Ovary (tissue), 7 donors: ENCODE measurements at regions not wholly inside any gene's neighbourhood (a gene's known extent, or its start where the extent isn't known, plus 50 kb on each side); places are given as distances from the start of the nearest gene placed in this dataset.

ENCODE experiments used
- DNase-seq, 5 donors: peaks; one replicate each; pipeline ENCODE4 v3.0.0-alpha.2; 2019 to 2020
- H3K27ac ChIP-seq, 2 donors: fragments of 200-600 bp; one replicate each; pipeline versions ENCODE4 v1.5.1 to v1.8.0; 2019 to 2022
- H3K27me3 ChIP-seq: fragments of 200-600 bp; one replicate; pipeline ENCODE4 v1.8.0; 2022
- H3K36me3 ChIP-seq: fragments of 200-600 bp; sonication (generic); one replicate; pipeline ENCODE4 v1.5.1; 2019
- H3K4me1 ChIP-seq: one replicate; pipeline ENCODE4 v1.8.1; 2013; ENCODE audit warnings: mild to moderate bottlenecking, moderate library complexity; ENCODE audit not compliant: insufficient read depth
- H3K4me3 ChIP-seq: fragments of 200-600 bp; sonication (generic); one replicate; pipeline ENCODE4 v1.5.1; 2017
- H3K9me3 ChIP-seq, 2 donors: fragments of 200-600 bp in 1 of 2; sonication (generic) in 1 of 2; one replicate each; pipeline versions ENCODE4 v1.5.1 to v1.8.1; 2013 to 2019; ENCODE audit warnings: mild to moderate bottlenecking in 1 of 2, moderate library complexity in 1 of 2
- EP300 ChIP-seq: sonication (generic); formaldehyde crosslinking; IDR thresholded peaks from one replicate; pipeline ENCODE4 v1.6.1; 2017; ENCODE audit warnings: antibody characterized with exemption
- POLR2A ChIP-seq: fragments of 450-650 bp; IDR thresholded peaks from one replicate; pipeline ENCODE4 v1.6.1; 2017; ENCODE audit warnings: antibody characterized with exemption, mild to moderate bottlenecking, moderate library complexity
- WGBS, 3 donors: extraction: QIAGEN DNeasy Blood & Tissue Kit in 1 of 3; methylation state at CpG; one replicate each; pipeline versions ENCODE4 v1.1.5 to v1.1.7; 2013 to 2017; 5-methylcytosine and 5-hydroxymethylcytosine counted together
- intact Hi-C, 4 donors: fragments of 100-400 bp; cut with DNase I; formaldehyde crosslinking; loops; one replicate each; pipeline versions ENCODE4 v1.11.0 to v1.15.1; 2022 to 2023
- TF ChIP-seq, protein P1 (sequence below), 3 donors: fragments of 450-650 bp in 2 of 3; fragments of 200-600 bp in 1 of 3; IDR thresholded peaks; one replicate each; pipeline versions ENCODE4 v1.5.1 to v1.8.0; 2016 to 2022; ENCODE audit warnings: antibody characterized with exemption in 3 of 3, mild to moderate bottlenecking in 1 of 3
- donor health status: DM: no; HTN: no; CAD: no; lungs with moderate emphysema.
- donor health status: DM: no; HTN: no; CAD: no.
- donor health status: Bipolar disorder and iron deficiency.
- donor health status: DM: no; HTN: no; CAD: no.
- donor health status: DM: yes; HTN: yes; CAD: no.

- intact Hi-C loops, result no loop called here
- WGBS, 3 donors, result 91 to 99% (median 94%) methylated on average over 4 of the region's 4 CpGs
- Histone ChIP-seq H3K4me1 (no peaks in the 10 kb centered on the region), H3K27ac (no peak overlapping the region), H3K27me3 (no peaks in the 10 kb centered on the region), H3K36me3 (no peaks in the 10 kb centered on the region), H3K9me3 (no peaks in the 10 kb centered on the region), H3K4me3 (no peak overlapping the region)
- DNase-seq, result no peak
- TF ChIP-seq, protein P1, sequence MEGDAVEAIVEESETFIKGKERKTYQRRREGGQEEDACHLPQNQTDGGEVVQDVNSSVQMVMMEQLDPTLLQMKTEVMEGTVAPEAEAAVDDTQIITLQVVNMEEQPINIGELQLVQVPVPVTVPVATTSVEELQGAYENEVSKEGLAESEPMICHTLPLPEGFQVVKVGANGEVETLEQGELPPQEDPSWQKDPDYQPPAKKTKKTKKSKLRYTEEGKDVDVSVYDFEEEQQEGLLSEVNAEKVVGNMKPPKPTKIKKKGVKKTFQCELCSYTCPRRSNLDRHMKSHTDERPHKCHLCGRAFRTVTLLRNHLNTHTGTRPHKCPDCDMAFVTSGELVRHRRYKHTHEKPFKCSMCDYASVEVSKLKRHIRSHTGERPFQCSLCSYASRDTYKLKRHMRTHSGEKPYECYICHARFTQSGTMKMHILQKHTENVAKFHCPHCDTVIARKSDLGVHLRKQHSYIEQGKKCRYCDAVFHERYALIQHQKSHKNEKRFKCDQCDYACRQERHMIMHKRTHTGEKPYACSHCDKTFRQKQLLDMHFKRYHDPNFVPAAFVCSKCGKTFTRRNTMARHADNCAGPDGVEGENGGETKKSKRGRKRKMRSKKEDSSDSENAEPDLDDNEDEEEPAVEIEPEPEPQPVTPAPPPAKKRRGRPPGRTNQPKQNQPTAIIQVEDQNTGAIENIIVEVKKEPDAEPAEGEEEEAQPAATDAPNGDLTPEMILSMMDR (IDR thresholded peaks at IDR 0.05), result no peak
- no peak for TF ChIP-seq EP300
- TF ChIP-seq POLR2A, result no peak
These were observed 188.3 kb upstream of the PALMD start for GRCh38 chr1:99457381-99458165.

DNA sequence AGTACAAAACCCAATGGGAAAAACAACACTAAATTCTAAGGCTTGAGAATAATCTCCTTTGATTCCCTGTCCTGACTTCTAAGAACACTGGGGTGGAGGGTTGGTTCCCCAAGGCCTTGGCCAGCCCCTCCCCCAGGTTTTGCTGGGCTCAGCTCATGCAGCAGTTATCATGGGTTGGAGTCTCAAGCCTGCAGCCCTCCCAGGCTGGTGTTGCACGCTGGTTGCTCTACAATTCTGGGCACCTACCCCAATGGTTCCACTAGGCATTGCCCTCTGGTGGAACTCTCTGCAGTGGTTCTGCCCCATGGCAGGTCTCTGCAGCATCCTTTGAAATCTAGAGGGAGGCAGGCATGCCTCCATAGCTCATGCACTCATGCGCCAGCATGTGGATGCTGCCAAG, 184.4 kb upstream of the PALMD start:
- Histone ChIP-seq H3K4me1 (no peaks in the 10 kb centered on the region), H3K4me3 (no peak overlapping the region), H3K36me3 (no peaks in the 10 kb centered on the region), H3K27ac (no peak overlapping the region), H3K27me3 (no peaks in the 10 kb centered on the region), H3K9me3 (no peaks in the 10 kb centered on the region)
- TF ChIP-seq, protein P1 (IDR thresholded peaks at IDR 0.05), result no peak
- TF ChIP-seq EP300 (no peak), POLR2A (no peak)
- DNase-seq, result no peak
- WGBS, 3 donors, result 92 to 96% (median 96%) methylated on average over 2 of the region's 2 CpGs
- intact Hi-C loops, result no loop called here

DNA sequence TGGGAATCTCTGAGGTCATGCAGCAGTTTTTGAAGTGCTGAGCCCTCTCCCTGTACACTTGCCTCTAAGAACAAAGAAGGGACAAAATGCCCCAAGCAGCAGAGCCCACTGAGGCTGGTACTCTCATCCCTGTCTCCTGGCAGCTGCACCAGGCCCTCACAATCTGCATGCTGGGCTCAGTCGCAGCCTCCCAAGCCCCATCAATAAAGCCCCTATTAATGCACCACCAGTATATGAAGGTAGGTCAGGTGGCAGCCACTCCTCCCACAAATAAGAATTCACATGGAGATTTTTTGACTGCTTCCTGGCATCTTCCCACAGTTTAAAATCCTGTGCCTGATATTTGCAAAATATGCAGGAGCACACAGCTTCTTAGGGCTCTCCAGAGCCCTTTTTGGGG, 181.2 kb upstream of the PALMD start:
- TF ChIP-seq, protein P1 (IDR thresholded peaks at IDR 0.05), result no peak
- TF ChIP-seq POLR2A, result no peak
- TF ChIP-seq EP300, result no peak
- WGBS, 3 donors, result 90 to 100% (median 95%) methylated on average over 1 of the region's 1 CpG
- DNase-seq, result no peak

DNA sequence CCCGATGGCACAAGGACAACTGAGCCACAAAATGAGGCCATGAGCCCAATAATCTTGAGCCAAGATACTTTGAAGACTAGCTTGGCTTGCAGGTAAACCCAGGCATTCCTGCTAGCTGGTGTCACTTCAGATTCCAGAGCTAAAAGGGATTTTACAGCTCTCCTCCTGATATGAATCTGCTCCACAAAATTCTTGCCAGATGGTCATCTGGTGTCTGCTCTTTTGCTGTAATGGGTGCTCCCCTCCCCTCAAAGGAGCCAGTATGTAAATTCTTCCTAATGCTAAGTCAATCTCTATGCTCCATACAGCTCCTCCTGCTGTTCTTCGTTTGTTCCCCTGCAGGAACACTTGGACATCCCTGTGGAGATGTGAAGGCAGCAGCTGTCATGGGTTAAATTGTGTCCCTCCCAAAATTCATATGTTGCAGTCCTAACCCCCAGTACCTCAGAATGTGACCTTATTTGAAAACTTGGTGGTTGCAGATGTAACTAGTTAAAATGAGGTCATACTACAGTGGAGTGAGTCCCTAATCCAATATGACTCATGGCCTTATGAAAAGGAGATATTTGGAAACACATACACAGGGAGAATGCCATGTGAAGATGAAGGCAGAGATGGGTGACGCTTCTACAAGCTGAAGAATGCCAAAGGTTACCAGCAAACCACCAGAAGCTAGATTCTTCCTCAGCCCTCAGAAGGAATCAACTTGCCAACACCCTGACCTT, 180.6 kb upstream of the PALMD start:
- no peaks in the 10 kb centered on the region for H3K4me1 ChIP-seq
- DNase-seq, result no peak
- H3K4me3 ChIP-seq, result no peak overlapping the region
- H3K27ac ChIP-seq, result no peak overlapping the region
- H3K9me3 ChIP-seq, result no peaks in the 10 kb centered on the region
- WGBS, 3 donors, result 74 to 94% (median 92%) methylated on average over 3 of the region's 3 CpGs
- intact Hi-C loops, result no loop called here
- no peaks in the 10 kb centered on the region for H3K36me3 ChIP-seq
- TF ChIP-seq POLR2A (no peak), EP300 (no peak)
- TF ChIP-seq, protein P1 (IDR thresholded peaks at IDR 0.05), result no peak
- H3K27me3 ChIP-seq, result no peaks in the 10 kb centered on the region

More for the DNA sequence above, 181.2 kb upstream of the PALMD start:
- Histone ChIP-seq H3K27me3 (no peaks in the 10 kb centered on the region), H3K36me3 (no peaks in the 10 kb centered on the region), H3K9me3 (no peaks in the 10 kb centered on the region), H3K27ac (no peak overlapping the region), H3K4me1 (no peaks in the 10 kb centered on the region), H3K4me3 (no peak overlapping the region)
- intact Hi-C loops, result no loop called here
